ENCODE measurements at regions not wholly inside any gene's neighbourhood (a gene's known extent, or its start where the extent isn't known, plus 50 kb on each side); places are given as distances from the start of the nearest gene placed in this dataset.
"Not testable (repeated sequence)": the region's sequence is repeated elsewhere in the genome, so short reads cannot be mapped to it uniquely, and the experiment has no call there.

DNA sequence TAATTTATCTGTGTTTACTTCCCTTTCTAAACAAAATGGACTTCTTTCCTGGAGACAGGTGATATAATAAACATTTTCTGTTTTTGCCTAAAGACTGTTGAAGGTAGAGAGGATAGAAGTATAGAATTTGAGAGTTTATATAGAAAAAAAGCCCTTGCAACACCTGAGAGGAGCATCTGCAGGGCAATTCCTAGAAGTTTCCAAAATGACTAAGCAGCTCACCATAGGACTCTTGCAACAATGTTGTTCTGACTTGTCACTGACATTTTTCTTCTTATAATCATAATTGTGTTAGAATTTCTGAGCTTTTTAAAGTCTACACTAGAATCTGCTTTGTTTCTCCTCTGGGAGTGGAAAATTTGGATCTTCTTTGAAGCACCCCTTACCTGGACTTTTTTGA is 216.8 kb downstream of the TUSC1 start:
- no peak for DNase-seq (ENCODE audit: low spot score)

DNA sequence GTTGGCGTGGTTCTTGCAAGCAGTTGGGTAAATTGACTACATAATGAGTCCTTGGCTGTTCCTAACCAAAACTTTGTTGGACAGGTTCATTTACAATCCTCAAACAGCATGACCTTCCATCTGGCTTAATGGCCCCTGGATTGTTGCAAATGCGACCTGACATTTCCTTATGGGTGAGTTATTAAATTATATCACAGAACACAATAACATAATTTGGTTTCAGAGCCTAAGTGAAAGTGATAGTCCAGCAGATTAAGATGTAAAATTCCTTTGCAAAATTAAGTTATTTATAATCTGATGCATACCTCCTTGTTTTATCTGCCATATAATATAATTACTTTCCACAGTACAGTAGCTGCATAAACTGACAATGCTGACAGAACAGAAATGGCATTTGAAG is 224.4 kb downstream of the TUSC1 start:
- DNase-seq (ENCODE audit: low spot score): no peak

DNA sequence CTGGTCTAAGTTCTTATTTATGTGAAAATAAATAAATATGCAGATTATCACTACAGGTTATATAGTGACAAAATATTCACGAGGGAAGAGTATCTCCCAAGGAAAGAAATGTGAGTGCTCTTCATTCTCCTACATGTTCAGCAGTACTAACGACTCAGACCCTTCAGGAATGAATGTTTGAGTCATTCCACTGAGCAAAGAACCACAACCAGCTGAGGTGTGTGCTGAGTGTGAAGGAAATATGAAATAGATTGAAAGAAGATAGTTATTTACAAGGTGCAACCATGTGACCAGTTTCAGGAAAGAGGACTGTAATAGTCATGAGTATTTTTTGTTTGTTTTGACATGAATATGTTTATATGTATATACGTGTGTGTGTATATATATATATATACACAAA is 228.7 kb downstream of the TUSC1 start:
- DNase-seq (ENCODE audit: low spot score): no peak

DNA sequence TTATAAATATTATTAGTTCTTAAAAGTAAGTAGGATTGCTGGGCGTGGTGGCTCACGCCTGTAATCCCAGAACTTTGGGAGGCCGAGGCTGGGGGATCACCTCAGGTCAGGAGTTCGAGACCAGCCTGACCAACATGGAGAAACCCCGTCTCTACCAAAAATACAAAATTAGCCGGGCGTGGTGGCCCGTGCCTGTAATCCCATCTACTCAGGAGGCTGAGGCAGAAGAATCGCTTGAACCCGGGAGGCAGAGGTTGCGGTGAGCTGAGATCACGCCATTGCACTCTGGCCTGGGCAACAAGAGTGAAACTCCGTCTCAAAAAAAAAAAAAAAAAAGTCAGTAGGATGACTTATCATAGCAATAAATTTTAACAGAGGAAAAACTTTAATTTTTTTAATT is 232.5 kb downstream of the TUSC1 start:
- not testable (repeated sequence) for DNase-seq (ENCODE audit: low spot score)

DNA sequence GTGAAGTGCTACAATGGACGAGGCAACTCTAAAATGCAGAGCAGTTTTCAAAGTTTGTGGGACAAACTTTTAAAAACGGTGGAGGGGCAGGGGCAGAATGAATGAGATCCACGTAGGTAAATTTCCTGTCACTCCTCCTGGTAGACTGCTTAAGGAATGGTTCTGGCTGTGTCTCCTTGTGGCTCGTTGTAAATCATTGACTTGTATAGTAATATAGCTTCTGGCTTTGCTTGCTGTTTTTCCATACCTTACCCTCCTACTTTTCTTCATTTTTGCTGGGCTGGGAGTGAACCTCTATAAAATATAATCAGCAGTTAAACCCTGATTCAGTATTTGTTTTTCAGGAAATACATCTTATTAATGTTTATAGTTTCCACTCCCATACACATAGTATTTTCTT is 235.7 kb downstream of the TUSC1 start:
- no peak for DNase-seq (ENCODE audit: low spot score)

DNA sequence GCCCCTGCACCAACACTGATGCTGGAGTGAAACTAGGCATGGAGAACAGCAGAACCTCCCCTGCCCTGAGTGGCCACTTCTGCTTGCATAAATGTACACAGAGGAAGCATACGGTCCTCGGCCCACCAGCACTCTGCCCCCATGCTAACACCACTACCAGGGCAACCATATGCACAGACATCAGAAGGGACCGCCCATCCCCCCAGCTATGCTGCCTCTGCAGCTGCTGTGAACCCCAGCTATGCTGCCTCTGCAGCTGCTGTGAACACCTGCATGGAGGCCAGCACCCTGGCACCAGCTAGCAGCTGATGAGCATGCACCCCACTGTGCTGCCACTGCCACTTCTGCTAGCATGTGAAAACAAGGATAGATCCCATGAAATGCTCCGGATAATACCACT is 250.3 kb downstream of the TUSC1 start:
- DNase-seq (ENCODE audit: low spot score): no peak

DNA sequence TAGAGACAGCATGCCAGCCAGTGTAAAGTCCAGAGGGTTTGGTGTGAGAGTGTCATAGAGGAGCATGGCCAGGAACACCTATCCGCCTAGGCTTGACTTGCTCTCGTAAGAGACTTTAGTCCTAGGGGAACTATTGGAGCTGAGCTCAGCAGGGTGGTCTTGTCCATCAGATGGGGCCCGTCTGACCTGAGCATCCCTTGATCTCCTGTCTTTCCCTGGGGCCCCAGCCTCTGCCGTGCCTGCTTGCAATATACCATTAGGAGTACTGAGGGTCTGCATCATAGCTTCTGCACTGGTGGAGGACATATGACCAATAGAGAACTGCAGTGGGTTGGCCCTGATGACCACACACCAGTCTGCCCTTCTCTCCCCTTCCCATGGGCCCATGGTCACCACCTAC is 251.0 kb downstream of the TUSC1 start:
- no peak for DNase-seq (ENCODE audit: low spot score)

DNA sequence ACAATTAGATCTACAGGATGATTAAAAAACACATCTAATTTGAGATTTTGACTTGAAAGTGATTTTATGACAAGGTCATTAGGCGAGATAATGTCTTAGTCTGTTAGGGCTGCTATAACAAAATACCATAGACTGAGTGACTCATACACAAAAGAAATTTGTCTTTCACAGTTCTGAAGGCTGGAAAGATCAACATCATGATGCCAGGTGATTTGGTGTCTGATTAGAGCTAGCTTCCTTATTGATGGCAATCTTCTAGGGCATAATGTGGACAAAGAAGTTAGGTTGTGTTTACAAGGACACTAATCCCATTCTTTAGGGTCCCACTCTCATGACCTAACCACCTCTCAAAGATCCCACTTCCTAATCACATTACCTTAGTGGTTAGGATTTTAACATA is 256.7 kb downstream of the TUSC1 start:
- DNase-seq (ENCODE audit: low spot score): no peak

DNA sequence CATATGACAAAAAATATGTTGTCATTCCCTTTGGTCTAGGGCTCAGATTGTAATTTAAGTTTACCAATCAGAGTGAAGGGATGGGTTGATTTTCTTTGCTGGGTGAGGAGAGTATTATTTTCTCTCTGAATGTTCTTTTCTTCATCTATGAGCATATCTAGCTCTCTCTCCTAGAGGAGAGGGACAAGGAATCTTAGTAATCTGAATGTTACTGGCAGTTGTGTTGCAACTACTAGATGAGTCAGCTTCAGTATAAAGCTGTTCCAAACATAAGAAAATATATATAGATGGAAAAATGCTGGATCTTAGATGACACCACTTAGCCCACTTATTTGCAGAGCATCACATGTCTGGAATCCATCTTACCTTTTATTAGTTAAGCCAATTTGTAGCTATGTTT is 259.3 kb downstream of the TUSC1 start:
- no peak for DNase-seq (ENCODE audit: low spot score)

DNA sequence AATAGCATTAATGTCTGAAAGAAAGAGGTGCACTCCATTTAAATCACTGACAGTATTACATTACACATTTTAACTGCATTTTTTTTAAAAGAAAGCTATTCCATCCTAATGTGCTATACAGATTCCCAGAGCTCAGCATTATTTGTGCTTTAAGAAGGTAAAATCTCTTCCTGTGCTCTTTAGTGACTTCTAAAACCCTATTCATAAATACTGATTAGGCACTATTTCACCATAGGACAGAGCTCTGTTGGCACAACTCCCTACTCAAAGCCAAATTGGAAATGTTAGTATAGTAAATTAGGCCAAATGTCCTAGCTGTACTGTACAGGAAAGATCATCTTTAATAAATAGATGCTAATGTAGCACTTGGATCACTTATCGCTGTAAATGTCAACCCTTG is 262.5 kb downstream of the TUSC1 start:
- no peak for DNase-seq (ENCODE audit: low spot score)

DNA sequence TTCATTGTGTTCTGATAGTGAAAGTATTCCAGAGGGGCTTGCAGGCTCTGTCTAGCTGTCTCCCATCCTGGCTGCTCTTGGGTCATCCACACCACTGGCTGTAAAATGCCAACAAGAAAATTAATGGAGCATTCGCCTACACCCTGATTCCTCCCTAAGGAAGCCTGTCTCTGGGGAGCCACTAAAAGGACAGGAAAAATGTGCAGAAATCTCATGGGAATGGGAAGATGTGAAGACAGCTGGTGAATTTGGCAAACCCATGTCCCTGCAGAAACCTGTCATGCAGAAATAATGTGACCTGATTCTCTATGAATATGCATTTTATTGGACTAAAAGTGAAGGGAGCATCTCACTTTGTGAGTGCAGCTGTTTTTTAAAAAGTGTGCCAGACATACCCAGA is 265.6 kb downstream of the TUSC1 start:
- DNase-seq (ENCODE audit: low spot score): no peak

DNA sequence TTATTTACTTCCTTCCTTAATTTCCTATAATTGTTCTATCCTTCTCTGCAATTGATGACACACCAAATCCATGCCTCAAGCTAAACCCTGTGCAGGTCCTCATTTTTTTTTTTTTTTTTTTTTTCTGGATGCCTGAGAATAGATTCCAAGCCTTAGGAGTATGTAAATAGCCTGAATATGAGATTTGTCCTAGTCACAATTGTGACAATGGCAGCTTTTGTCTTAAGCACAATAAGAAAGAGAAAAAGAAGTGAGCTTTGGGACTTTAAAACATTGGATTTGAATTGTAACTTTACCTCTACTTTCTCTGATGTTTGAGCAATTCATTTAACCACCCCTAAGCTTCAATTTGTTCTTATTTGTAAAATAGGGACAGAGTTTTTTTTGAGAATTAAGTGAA is 280.5 kb downstream of the TUSC1 start:
- no peak for DNase-seq (ENCODE audit: low spot score)

DNA sequence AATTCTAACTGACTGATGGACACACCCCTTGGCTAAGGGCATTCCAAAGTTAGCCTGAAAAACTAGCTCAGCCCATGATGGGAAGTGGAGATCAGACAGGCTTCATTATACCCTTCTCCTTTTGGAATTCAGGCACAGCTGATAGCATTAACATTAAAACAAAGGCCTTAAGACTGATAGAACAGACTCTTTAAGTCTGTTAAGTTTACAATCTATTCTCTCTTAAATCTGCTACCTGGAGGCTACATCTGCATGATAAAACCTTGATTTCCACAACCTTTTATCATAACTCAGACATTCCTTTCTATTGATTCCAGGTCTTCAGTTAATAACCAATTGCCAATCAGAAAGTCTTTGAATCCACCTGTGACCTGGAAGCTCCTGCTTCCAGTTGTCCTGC is 281.4 kb downstream of the TUSC1 start:
- no peak for DNase-seq (ENCODE audit: low spot score)

DNA sequence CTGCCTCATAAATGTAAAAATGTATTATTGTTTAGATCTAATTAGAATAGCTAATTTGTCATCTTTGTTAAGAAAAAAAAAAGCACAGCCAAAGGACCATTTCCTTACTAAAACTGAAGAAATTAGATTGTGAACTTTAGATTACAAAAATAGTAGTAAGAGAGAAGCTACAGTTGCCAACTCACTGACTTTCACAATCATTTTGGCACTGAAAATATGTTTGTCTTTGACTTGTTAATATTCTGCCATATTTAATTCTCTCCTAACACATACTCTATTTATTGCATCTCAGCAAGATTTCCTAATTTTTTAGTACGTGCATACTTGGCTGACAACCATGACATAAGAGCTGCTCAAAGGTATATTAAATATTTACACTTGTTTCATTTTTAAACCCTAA is 297.1 kb downstream of the TUSC1 start:
- no peak for DNase-seq (ENCODE audit: low spot score)

DNA sequence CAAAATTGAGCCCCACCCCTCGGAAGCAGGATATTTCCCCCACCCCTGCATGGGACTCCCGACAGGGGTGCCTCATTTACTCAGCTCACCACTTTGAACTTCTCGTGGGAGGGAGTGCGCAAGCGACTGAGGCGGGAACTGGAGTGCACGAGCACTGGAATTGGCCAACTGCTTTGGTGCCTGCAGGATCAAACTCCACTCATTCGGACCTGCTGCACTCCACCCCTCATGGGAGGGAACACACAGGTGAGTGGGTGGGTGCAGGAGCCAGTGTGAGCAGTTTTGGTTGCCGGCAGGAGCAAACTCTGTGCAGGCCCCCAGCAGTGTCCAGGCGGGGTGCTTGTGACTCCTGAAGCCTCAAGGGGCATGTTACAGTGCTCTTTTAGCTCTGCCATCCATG is 301.2 kb downstream of the TUSC1 start:
- DNase-seq (ENCODE audit: low spot score): no peak

DNA sequence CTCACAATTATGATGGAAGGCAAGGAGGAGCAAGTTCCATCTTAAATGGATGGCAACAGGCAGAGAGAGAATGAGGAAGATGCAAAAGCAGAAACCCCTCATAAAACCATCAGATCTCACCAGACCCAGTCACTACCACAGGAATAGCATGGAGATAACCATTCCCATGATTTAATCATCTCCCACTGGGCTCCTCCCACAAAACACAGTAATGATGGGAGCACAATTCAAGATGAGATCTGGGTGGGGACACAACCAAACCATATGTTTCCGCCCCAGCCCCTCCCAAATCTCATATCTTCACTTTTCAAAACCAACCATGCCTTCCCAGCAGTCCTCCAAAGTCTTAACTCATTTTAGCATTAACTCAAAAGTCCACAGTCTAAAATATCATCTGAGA is 304.0 kb downstream of the TUSC1 start:
- no peak for DNase-seq (ENCODE audit: low spot score)

DNA sequence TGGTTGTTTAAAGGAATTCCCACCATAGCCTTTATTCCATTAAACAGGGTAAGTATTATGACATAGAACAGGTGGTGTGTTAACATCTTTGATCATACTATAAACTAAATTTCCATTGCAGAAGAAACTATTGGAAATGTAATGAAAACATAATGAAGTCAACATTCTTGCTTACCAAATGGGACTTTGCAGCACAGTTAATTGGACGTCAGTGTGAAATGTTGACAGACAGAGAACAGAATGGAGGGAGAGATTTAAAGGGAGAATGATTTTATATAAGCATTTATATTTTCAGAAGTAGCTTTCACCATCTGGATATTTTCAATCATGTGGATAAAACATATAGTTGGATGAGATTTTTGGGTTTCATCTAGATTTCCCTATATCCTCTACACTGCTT is 311.3 kb downstream of the TUSC1 start:
- no peak for DNase-seq (ENCODE audit: low spot score)

DNA sequence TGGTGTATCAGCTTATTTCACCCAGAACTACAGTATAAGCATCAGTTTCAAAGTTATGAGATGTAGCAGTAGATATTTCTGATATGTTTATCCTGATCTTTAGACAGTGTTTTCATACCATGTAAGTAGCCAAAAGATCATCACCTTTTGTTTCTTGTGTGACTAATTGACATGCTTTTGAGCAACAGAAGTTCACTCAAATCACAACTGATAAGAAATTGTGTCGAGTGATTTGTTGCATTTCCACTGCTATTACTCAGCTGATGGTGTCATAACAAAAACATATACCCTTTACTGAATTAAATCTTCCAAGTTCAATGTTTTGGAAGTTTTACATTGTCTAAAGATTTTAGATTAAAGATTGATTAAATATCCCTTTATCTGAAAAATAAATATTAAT is 324.5 kb downstream of the TUSC1 start:
- no peak for DNase-seq (ENCODE audit: low spot score)

DNA sequence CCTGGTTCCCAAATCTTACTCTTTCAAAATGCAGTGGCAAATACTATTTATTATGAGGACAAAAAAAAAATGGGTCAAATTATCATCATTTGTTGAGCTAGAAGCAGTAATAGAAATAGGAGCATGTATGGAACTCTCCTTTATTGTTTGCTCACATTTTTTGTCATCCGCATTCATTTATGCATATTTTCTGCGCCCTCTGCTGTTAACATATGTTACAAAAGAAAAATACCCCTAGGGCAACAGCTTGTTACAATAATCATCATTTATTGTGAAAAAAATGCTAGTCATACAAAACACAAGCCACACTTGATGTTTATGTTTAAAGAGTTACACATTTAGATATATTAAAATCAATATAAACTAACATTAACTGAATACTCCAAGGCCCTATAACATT is 328.2 kb downstream of the TUSC1 start:
- DNase-seq (ENCODE audit: low spot score): no peak

DNA sequence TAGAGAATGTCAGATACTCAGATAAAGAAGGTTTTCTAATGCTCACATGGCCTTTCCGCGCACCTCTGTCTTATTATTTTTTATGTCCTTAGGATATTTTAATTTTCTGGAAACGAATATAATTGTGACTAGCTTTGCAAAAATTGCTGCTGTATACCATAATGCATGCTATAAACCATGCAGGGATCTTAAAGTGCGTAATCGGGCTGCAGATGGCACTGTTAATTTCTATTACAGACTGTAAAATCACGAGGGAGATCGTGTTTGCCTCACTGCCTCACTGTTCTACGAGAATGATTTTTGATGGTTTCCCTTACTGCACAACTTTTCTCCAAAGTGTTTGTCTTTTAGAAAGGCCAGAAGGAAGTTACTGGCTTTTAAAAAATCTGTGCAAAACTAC is 356.1 kb downstream of the TUSC1 start:
- no peak for DNase-seq (ENCODE audit: low spot score)

DNA sequence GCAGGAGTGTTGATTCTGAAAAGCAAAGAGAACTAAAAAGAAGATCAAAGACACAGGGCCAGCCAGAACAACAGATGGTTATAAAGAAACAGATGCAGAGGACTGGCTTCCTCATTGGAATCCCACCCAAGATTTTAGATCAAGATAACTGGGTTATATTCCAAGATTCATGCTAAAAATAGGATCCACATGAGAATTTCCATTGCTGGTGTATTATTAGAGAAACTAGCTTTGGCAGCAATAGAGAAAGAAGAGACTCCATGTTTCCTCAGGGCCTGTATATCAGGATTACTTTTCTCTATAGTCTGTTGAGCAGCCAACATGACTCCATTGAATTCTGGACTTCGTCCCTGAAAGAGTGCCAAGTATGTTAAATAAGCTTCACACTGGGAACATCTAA is 367.3 kb downstream of the TUSC1 start:
- no peak for DNase-seq (ENCODE audit: low spot score)

DNA sequence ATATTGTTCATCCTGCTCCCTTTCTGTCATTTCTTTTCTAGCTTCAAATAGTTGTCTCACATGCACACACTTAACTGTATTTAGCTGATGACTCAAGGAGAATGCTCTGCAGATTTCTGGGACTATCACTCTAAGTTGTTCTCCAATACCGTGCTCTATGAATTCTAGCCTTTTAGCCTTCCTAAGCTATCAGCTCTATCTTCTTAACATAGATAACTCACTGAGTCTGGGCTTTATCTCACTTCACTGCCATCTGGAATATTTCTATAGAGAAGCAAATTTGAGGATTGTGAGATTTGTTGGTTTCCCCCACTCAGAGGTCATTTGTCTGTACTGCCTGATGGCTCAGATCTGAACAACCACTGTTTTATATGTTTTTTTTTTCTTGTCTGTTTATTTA is 369.7 kb downstream of the TUSC1 start:
- no peak for DNase-seq (ENCODE audit: low spot score)

DNA sequence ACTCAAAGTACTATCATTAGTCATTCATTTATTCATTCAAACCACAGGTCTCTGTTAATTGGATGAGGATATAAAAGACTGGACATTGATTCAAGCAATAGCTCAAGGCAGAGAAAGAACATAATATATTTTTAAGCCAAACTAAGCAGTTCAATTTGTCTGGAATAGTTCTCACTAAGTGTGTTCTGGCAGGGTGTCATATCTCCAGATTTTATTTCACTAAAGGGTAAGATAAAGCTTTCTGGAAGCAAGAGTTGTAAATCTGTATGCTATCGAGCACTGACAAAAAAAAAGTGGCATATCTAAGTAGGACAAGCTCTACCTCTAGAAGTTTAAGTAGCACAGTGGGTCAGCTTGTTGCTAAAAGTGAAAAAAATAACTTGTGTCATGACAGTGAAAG is 375.6 kb downstream of the TUSC1 start:
- no peak for DNase-seq (ENCODE audit: low spot score)

DNA sequence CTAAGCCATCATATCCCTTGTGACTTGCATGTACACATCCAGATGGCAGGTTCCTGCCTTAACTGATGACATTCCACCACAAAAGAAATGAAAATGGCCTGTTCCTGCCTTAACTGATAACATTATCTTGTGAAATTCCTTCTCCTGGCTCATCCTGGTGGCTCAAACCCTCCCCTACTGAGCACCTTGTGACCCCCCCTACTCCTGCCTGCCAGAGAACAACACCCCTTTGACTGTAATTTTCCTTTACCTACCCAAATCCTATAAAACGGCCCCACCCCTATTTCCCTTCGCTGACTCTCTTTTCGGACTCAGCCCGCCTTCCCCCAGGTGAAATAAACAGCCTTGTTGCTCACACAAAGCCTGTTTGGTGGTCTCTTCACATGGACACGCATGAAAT is 390.0 kb downstream of the TUSC1 start:
- DNase-seq (ENCODE audit: low spot score): not testable (repeated sequence)

DNA sequence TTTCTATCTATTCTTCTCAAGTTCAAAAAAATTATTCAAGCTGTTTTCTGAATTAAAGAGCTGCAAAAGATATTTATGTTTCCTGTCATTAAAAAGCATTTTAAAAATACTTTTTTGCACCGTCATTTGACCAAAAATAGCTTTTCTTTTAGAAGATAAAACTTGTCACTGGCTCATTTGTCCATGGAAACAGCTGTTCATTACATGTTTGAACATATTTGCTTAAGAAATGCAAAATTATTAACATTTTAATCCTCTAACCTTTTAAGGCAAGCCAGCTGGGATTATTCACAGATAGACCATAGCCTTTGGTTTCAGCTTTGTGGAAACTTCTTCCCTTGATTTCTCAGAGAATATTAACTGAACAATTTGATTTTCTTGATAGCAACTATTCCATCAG is 393.9 kb downstream of the TUSC1 start:
- no peak for DNase-seq (ENCODE audit: low spot score)

All from left forelimb (tissue), 1 donor.